ENCODE measurements at regions not wholly inside any gene's neighbourhood (a gene's known extent, or its start where the extent isn't known, plus 50 kb on each side); places are given as distances from the start of the nearest gene placed in this dataset.

DNA sequence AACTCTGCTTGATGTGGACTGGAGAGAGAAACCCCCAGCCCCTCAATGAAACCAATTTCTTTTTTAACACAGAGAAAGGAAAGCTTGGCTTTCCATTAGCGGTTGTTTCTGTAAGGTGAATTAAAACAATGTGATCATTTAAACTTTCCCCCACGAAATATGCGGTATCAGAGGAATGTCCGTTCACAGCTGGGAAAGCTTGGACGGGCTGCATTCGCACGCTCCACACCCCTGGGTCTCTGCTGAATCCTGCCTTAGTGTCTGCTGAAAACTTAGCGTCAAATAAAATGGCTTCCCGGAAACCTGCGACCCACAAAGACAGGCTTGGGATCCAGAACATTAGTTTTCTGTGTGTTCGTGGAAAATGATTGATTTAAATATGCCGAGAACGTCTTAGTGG, 71.7 kb downstream of the C16orf95 start:
- Mint-ChIP-seq H3K4me3 (no peak overlapping the region), H3K36me3 (no peaks in the 10 kb centered on the region), H3K27me3 (ENCODE audit: low read depth) (peaks cover 15% of the 10 kb centered on the region), H3K4me1 (peaks cover 20% of the 10 kb centered on the region), H3K9me3 (no peaks in the 10 kb centered on the region), H3K27ac (no peak overlapping the region)
- TF ChIP-seq, protein P1, sequence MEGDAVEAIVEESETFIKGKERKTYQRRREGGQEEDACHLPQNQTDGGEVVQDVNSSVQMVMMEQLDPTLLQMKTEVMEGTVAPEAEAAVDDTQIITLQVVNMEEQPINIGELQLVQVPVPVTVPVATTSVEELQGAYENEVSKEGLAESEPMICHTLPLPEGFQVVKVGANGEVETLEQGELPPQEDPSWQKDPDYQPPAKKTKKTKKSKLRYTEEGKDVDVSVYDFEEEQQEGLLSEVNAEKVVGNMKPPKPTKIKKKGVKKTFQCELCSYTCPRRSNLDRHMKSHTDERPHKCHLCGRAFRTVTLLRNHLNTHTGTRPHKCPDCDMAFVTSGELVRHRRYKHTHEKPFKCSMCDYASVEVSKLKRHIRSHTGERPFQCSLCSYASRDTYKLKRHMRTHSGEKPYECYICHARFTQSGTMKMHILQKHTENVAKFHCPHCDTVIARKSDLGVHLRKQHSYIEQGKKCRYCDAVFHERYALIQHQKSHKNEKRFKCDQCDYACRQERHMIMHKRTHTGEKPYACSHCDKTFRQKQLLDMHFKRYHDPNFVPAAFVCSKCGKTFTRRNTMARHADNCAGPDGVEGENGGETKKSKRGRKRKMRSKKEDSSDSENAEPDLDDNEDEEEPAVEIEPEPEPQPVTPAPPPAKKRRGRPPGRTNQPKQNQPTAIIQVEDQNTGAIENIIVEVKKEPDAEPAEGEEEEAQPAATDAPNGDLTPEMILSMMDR (IDR thresholded peaks at IDR 0.05; ENCODE audit: unreplicated experiment): no peak
- no peak for DNase-seq (ENCODE audit: low spot score in 2 of 2, unreplicated experiment in 2 of 2)

DNA sequence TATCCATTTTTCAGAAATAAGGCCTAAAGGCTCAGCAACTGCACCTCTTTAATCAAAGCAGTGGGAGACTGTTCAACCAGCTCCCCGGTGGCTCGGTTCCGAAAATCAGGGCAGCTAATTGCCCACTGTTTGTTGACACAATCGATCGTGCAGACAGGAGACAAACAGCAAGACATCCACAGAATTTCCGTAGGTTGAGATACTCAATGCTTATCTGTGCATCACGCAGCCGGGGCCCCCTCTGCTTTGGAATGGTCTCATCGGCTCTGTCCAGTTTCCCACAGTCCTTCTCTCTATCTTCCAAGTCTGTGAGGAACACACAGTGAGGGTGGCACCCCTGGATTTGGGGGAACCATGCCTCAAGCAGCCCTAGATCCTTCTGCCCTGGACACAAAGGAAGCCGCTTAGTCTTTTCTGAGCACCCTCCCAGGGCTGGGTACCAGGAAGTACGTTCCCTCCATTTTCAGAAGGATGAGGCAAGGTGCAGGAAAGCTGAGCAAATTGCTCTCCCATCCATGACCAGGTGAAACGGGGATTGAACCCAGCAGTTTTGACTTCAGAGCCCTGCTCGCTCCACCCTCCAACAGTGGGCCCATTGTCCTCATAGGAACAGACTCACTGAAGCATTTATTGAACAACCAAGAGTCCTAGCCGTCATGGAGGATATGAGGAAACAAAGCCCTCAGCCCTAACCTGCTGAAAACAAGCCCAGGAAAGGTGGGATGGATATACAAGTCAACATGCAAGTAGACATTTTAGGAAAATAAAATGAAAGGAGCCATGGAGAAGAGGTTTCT, 70.7 kb downstream of the C16orf95 start:
- TF ChIP-seq, protein P1 (IDR thresholded peaks at IDR 0.05; ENCODE audit: unreplicated experiment): no peak
- DNase-seq (ENCODE audit: low spot score in 2 of 2, unreplicated experiment in 2 of 2): no peak
- peaks cover 18% of the 10 kb centered on the region for H3K27me3 Mint-ChIP-seq (ENCODE audit: low read depth)
- peaks cover 10% of the 10 kb centered on the region for H3K4me1 Mint-ChIP-seq
- no peaks in the 10 kb centered on the region for H3K36me3 Mint-ChIP-seq
- H3K4me3 Mint-ChIP-seq: no peak overlapping the region
- no peaks in the 10 kb centered on the region for H3K9me3 Mint-ChIP-seq
- no peak overlapping the region for H3K27ac Mint-ChIP-seq

DNA sequence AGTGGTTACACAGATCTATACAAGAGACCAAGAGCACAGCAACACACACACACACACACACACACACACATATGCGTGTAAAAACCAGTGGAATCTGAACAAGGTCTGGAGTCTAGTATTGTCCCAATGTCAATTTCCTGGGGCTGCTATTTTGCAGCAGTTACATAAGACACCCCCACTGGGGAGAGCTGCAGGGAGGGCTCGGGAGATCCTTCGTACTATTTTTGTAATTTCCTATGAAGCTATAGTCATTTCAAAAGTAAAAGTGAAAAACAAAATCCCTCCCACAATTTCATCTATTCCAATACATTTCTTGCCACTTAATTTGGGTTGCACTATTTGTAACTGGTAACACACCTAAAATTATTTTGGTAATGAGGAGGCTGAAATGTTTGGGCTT, 68.5 kb downstream of the C16orf95 start:
- H3K4me3 Mint-ChIP-seq: no peak overlapping the region
- TF ChIP-seq, protein P1 (IDR thresholded peaks at IDR 0.05; ENCODE audit: unreplicated experiment): no peak
- no peaks in the 10 kb centered on the region for H3K9me3 Mint-ChIP-seq
- no peak for DNase-seq (ENCODE audit: low spot score in 2 of 2, unreplicated experiment in 2 of 2)
- H3K27me3 Mint-ChIP-seq (ENCODE audit: low read depth): peaks cover 19% of the 10 kb centered on the region
- H3K36me3 Mint-ChIP-seq: no peaks in the 10 kb centered on the region
- H3K27ac Mint-ChIP-seq: no peak overlapping the region
- H3K4me1 Mint-ChIP-seq: no peaks in the 10 kb centered on the region

DNA sequence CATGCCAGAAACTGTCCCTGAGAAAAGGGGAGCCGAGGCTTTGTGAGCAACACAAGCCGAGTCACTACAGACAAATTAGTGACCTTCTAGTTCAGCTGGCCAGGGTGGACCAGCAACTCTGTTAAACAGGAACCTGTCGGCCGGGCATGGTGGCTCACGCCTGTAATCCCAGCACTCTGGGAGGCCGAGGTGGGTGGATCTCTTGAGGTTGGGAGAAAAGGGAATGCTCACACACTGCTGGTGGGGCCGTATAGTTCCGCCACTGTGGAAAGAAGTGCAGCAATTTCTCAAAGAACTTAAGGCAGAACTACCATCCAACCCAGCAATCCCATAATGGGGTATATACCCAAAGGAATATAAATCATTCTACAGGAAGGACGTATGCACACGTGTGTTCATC, 67.8 kb downstream of the C16orf95 start:
- TF ChIP-seq, protein P1 (IDR thresholded peaks at IDR 0.05; ENCODE audit: unreplicated experiment): no peak
- H3K36me3 Mint-ChIP-seq: no peaks in the 10 kb centered on the region
- H3K4me3 Mint-ChIP-seq: no peak overlapping the region
- no peaks in the 10 kb centered on the region for H3K9me3 Mint-ChIP-seq
- H3K4me1 Mint-ChIP-seq: no peaks in the 10 kb centered on the region
- H3K27me3 Mint-ChIP-seq (ENCODE audit: low read depth): peaks cover 24% of the 10 kb centered on the region
- no peak overlapping the region for H3K27ac Mint-ChIP-seq
- DNase-seq (ENCODE audit: low spot score in 2 of 2, unreplicated experiment in 2 of 2): no peak

DNA sequence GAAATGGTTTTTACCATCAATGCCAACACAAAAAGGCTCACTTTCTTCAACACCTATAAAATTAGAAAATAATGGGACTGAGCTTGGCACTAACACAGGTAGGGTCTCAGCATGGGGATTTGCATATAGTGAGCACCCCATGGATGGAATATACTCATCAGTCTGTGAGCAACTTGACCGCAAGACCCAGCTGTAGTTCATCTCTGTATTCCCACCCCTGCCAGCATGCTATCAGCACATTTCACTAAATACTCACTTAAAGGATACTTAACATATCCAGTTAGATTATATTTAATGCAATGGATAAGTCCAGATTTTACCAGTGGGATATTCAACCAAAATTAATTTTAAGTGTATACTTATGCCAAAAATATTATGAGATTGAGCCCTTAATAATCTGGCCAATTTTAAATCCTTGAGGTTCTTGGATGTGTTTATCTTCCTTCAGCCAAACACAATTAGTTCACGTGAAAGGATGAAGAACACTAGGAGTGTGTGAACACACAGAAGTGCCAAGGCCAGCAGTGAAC, 66.7 kb downstream of the C16orf95 start:
- H3K27me3 Mint-ChIP-seq (ENCODE audit: low read depth): peaks cover 27% of the 10 kb centered on the region
- DNase-seq (ENCODE audit: low spot score in 2 of 2, unreplicated experiment in 2 of 2): no peak
- TF ChIP-seq, protein P1 (IDR thresholded peaks at IDR 0.05; ENCODE audit: unreplicated experiment): no peak
- no peak overlapping the region for H3K4me3 Mint-ChIP-seq
- no peaks in the 10 kb centered on the region for H3K9me3 Mint-ChIP-seq
- no peaks in the 10 kb centered on the region for H3K36me3 Mint-ChIP-seq
- H3K27ac Mint-ChIP-seq: no peak overlapping the region
- no peaks in the 10 kb centered on the region for H3K4me1 Mint-ChIP-seq
